Endothelial cell of umbilical vein (primary cell): ENCODE measurements at regions not wholly inside any gene's neighbourhood (a gene's known extent, or its start where the extent isn't known, plus 50 kb on each side); places are given as distances from the start of the nearest gene placed in this dataset.

Experiments used
- EZH2 ChIP-seq: IDR thresholded peaks from 2 replicates; pipeline ENCODE4 v1.6.1; 2012; ENCODE audit warnings: borderline replicate concordance, low read depth, mild to moderate bottlenecking, moderate library complexity, low read length, inconsistent platforms; ENCODE audit not compliant: severe bottlenecking
- FOS ChIP-seq: IDR thresholded peaks from 2 replicates; pipeline ENCODE4 v1.6.1; 2011; ENCODE audit warnings: mild to moderate bottlenecking, low read length, moderate library complexity, borderline replicate concordance; ENCODE audit not compliant: insufficient read depth
- POLR2A ChIP-seq: IDR thresholded peaks from 2 replicates; pipeline ENCODE4 v1.6.1; 2012; ENCODE audit warnings: low read depth, mild to moderate bottlenecking, control low read depth, low read length
- POLR2AphosphoS5 ChIP-seq: IDR thresholded peaks from 2 replicates; pipeline ENCODE4 v1.6.1; 2012; ENCODE audit warnings: low read depth, mild to moderate bottlenecking, control low read depth, low read length, moderate library complexity; ENCODE audit not compliant: insufficient read depth
- TF ChIP-seq, protein P1 (sequence below), 2 donors: IDR thresholded peaks; 1 replicate in 1 of 2; 2 replicates in 1 of 2; pipeline ENCODE4 v1.5.1; 2011; ENCODE audit warnings: low read length in 2 of 2, mild to moderate bottlenecking in 2 of 2, moderate library complexity in 2 of 2, control low read depth in 1 of 2, inconsistent platforms in 1 of 2, low read depth in 1 of 2; ENCODE audit not compliant: insufficient read depth in 1 of 2; ENCODE audit errors: extremely low read depth in 1 of 2
- TF ChIP-seq, protein P2 (sequence below): IDR thresholded peaks from 2 replicates; pipeline ENCODE4 v1.6.1; 2011; ENCODE audit not compliant: insufficient read depth, insufficient read length

GRCh38 chr13:72144636-72145035 is 277.6 kb upstream of the DACH1 start:
- TF ChIP-seq, protein P1, sequence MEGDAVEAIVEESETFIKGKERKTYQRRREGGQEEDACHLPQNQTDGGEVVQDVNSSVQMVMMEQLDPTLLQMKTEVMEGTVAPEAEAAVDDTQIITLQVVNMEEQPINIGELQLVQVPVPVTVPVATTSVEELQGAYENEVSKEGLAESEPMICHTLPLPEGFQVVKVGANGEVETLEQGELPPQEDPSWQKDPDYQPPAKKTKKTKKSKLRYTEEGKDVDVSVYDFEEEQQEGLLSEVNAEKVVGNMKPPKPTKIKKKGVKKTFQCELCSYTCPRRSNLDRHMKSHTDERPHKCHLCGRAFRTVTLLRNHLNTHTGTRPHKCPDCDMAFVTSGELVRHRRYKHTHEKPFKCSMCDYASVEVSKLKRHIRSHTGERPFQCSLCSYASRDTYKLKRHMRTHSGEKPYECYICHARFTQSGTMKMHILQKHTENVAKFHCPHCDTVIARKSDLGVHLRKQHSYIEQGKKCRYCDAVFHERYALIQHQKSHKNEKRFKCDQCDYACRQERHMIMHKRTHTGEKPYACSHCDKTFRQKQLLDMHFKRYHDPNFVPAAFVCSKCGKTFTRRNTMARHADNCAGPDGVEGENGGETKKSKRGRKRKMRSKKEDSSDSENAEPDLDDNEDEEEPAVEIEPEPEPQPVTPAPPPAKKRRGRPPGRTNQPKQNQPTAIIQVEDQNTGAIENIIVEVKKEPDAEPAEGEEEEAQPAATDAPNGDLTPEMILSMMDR (IDR thresholded peaks at IDR 0.05; ENCODE audit: extremely low read depth in 1 of 2, insufficient read depth in 1 of 2, low read depth in 1 of 2, low read length in 2 of 2), result no peak
- no peak for TF ChIP-seq POLR2A
- TF ChIP-seq POLR2AphosphoS5, result no peak
- TF ChIP-seq EZH2, result no peak
- no peak for TF ChIP-seq FOS
- TF ChIP-seq, protein P2, sequence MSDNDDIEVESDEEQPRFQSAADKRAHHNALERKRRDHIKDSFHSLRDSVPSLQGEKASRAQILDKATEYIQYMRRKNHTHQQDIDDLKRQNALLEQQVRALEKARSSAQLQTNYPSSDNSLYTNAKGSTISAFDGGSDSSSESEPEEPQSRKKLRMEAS, result no peak
